Medulla oblongata (tissue), 1 donor: ENCODE measurements at regions not wholly inside any gene's neighbourhood (a gene's known extent, or its start where the extent isn't known, plus 50 kb on each side); places are given as distances from the start of the nearest gene placed in this dataset.

Experiments
- DNase-seq: peaks from one replicate; pipeline ENCODE4 v3.0.0-alpha.2; 2015; ENCODE audit errors: extremely low spot score

DNA sequence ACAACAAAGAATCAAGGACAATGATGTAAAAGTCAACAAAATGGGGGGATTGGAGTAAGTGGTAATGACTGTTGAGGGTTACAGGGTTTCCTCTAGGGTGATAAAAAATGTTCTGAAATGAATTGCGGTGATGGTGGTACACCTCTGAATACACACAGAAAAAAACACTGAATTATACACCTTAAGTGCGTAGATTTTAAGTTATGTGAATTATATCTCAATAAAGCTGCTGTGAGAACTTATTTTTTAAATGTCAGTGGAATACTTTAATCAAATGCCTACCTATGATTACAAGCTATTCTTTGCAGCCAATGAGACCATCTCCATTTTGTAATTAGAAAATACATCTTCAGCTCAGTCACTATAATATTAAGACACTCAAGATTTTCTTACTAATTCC, 53.5 kb downstream of the ZNF608 start:
- no peak for DNase-seq

- no peak for DNase-seq
Observed at GRCh38 chr5:124692324-124692723, 54.1 kb downstream of the ZNF608 start.

DNA sequence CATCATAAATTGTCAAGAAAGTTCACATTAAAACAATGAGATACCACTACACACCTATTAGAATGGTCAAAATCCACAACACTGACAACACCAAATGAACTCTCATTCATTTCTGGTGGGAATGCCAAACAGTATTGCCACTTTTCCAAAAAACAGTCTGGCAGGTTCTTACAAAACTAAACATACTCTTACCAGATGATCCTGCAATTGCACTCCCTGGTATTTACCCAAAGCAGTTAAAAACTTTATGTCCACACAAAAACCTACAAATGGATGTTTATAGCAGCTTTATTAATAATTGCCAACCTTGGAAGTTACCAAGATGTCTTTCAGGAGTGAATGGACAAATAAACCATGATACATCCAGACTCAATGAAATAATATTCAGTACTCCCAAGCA, 56.8 kb downstream of the ZNF608 start:
- DNase-seq, result no peak

- DNase-seq, result no peak
Observed at GRCh38 chr5:124686239-124687004, 60.0 kb downstream of the ZNF608 start.

- no peak for DNase-seq
Observed at GRCh38 chr5:124685404-124685930, 61.0 kb downstream of the ZNF608 start.

DNA sequence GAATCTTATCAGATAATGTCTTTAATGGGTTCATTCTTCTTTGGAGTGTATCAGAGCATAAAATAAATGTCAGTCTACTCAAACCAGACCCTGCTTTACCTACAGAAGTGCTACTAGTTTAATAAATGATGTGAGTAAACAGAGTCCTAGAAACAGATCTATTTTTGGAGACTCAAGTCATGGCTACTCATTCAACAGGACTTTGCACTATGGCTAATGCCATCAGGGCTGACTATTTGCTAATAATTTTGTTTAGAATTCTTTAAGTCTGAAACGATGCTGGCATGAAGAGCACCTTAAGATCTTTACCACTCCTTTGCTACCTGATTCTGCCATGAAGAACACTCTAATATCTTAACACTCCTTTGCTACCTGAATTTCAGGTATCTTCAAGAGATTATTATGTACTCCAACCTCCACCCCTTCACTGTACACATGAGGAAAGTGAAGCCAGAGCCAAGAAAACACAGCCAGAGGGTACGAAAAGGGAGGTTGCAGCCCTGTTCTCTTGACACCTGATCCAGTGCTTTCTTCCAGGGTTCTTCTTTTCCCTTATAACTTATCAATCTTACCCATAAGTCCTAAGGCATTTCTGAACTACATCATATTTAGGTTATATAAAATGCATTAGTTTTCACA, 62.4 kb downstream of the ZNF608 start:
- DNase-seq, result no peak

DNA sequence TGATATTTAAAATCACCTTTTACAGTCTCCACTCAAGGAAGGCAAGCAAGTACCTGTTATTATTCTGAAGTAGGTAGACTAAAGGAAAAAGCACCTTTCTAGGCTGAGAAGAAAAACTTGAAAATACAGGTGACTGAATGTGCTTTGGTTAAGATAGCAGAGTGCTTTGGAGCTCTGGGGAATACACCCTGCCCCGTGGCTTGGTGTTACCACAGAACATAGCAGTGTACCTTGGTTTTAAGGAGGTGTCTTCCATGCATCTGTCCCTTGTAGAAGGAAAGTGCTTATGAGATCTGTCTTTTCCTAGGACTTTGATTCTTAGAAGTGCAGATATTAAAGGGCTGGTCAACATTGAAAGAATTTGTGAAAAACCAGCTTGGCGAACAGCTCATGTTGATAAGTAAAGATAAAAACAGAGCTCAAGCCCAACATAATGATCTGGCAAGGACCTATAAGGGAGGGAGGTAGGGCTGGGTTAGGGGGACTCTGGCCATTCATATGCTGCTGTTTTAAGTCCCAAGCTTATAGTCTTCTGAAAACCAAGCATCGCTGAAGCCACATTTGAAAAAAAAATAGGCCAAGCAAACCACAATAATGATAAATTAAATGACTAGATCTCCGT, 66.8 kb downstream of the ZNF608 start:
- DNase-seq, result no peak

DNA sequence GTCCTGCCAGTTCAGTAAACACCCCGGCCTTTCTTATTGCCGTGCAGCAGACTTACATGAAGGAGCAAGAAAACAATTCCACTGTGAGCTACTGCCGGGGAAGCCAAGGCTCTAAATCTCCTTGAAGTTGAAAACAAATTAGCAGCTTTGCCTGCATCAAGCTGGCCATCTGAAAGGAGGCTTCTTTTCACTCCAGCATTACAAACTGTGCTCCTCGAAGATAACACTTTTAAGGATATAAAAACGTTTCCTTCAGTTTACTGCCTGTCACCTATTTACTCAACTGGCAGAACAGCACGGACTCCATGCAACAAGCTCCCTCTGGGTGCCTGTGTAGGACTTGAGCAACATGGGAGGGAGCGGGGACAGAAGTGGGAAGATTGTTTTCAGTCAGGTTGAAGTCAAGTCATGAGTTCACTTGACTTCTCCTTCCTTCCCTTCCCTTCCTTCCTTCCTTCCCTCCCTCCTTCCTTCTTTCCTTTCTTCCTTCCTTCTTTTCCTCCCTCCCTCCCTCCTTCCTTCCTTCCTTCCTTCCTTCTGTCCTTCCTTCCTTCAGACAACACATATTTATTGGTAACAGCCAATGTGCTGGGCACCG, 67.4 kb downstream of the ZNF608 start:
- DNase-seq, result no peak

DNA sequence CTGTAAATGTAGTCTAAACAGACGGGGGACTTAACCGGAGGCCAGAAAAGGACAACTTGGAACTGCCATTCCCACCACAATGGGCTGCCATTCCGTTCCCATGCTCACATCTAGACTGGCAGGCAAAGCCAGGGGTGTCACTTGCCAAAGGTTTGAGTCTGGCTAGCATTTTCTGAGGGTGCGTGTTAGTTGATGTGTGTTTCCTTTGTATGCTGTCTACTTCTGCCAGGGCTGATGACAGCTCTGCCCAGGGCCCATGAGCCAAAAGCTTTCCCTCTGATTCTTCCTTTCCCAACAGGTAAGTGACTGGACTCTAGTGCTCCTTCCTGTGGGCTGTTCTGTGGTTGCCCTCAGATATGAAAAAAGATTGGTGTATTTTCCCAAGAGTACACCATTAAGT, 68.0 kb downstream of the ZNF608 start:
- DNase-seq, result no peak

- DNase-seq, result no peak
Observed at GRCh38 chr5:124677374-124678351, 68.8 kb downstream of the ZNF608 start.

GRCh38 chr5:124675931-124676846, 70.2 kb downstream of the ZNF608 start:
- no peak for DNase-seq

DNA sequence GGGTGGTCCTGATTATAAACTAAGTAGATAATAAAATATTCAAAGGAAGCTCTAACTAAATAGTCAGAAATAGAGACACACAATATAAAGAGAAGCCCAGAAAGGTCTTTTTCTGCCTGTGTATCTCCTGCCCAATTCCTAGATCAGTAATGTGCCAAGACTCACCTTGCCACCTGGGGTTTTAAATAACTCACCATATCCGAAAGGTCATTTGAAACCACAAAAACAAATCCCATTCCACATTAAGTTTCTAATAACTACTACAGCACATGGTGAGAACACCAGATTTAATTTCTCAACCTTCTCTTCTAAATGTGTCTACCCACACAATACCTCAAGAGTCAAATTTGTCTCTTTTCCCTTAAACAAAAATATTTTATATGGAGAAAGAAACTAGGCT, 75.2 kb downstream of the ZNF608 start:
- DNase-seq, result no peak

DNA sequence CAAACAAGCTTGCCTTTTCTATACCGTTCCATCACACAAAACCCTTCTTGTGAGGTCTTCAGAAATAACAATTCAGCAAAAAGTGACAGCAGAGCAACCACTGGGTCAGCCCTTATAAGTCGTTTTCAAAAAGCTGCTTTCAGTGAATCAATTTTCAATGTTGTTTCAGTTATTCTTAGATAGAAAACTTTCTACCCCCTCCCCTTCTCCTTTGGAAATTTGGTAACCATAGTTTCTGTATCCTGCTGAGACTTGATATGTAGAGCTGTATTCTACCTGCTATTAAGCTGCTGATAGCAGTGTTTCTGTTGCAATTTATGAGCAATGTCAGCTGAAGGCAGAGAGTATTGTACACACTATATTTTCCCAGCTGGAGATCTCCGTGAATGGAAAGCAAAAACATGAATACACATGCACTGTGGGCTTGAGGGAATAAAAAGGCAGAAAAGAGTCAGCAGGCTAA, 75.7 kb downstream of the ZNF608 start:
- DNase-seq, result no peak

GRCh38 chr5:124669956-124670721, 76.3 kb downstream of the ZNF608 start:
- DNase-seq, result no peak

- no peak for DNase-seq
Observed at GRCh38 chr5:124669300-124669648, 77.2 kb downstream of the ZNF608 start.

- DNase-seq, result no peak
Observed at GRCh38 chr5:124668353-124669299, 77.8 kb downstream of the ZNF608 start.

GRCh38 chr5:124665625-124666024, 80.8 kb downstream of the ZNF608 start:
- DNase-seq, result no peak

- no peak for DNase-seq
Observed at GRCh38 chr5:124665035-124665434, 81.4 kb downstream of the ZNF608 start.
